SU-DHL-6 (cell line): ENCODE measurements at regions not wholly inside any gene's neighbourhood (a gene's known extent, or its start where the extent isn't known, plus 50 kb on each side); places are given as distances from the start of the nearest gene placed in this dataset.

Source experiments
- H2AFZ ChIP-seq: fragments of 200-600 bp; sonication (generic); 2 replicates; pipeline ENCODE4 v1.6.1; 2014; ENCODE audit warnings: low read depth, mild to moderate bottlenecking, moderate library complexity, mixed read lengths, antibody characterized with exemption, low read length; ENCODE audit not compliant: severe bottlenecking
- H3F3A ChIP-seq: fragments of 200-600 bp; shearing (Covaris generic); 2 replicates; pipeline ENCODE4 v1.6.0; 2016; ENCODE audit warnings: antibody characterized with exemption, mild to moderate bottlenecking; ENCODE audit not compliant: insufficient read depth
- H3K27ac ChIP-seq: fragments of 200-600 bp; sonication (generic); 2 replicates; pipeline ENCODE4 v1.5.1; 2016; ENCODE audit warnings: low read depth, mild to moderate bottlenecking, low read length, moderate library complexity, mixed read lengths
- H3K27me3 ChIP-seq: fragments of 200-600 bp; sonication (generic), shearing (Covaris generic); 2 replicates; pipeline ENCODE4 v1.6.0; 2014; ENCODE audit warnings: mild to moderate bottlenecking, low read length
- H3K36me3 ChIP-seq: fragments of 200-600 bp; sonication (generic); 2 replicates; pipeline ENCODE4 v1.6.1; 2014; ENCODE audit warnings: mild to moderate bottlenecking, low read length, mixed read lengths
- H3K4me2 ChIP-seq: fragments of 300-600, 200-600 bp; shearing (Covaris generic), sonication (generic); 2 replicates; pipeline ENCODE4 v1.6.0; 2014; ENCODE audit warnings: low read length, low read depth, mild to moderate bottlenecking; ENCODE audit not compliant: poor library complexity, severe bottlenecking
- H3K4me3 ChIP-seq: fragments of 200-600 bp; sonication (generic); 2 replicates; pipeline ENCODE4 v1.5.1; 2014; ENCODE audit warnings: antibody characterized with exemption, low read length, mild to moderate bottlenecking, mixed read lengths; ENCODE audit not compliant: insufficient read depth, poor library complexity, severe bottlenecking
- H3K79me2 ChIP-seq: fragments of 200-600 bp; sonication (generic); 2 replicates; pipeline ENCODE4 v1.6.1; 2014; ENCODE audit warnings: mild to moderate bottlenecking, low read length, moderate library complexity; ENCODE audit not compliant: insufficient read depth
- H3K9ac ChIP-seq: fragments of 200-600 bp; sonication (generic); 2 replicates; pipeline ENCODE4 v1.7.0; 2014; ENCODE audit warnings: mild to moderate bottlenecking, low read length
- H3K9me2 ChIP-seq: fragments of 200-600 bp; sonication (generic); replicated peaks from 2 replicates; pipeline ENCODE4 v1.6.1; 2014; ENCODE audit warnings: low read length; ENCODE audit not compliant: insufficient read depth
- H3K9me3 ChIP-seq: fragments of 200-600 bp; sonication (generic); 2 replicates; pipeline ENCODE4 v1.6.1; 2014; ENCODE audit warnings: low read length, mixed read lengths; ENCODE audit not compliant: insufficient read depth
- H4K20me1 ChIP-seq: fragments of 200-600 bp; sonication (generic); 2 replicates; pipeline ENCODE4 v1.6.1; 2014; ENCODE audit warnings: low read depth, mild to moderate bottlenecking, antibody characterized with exemption, low read length, moderate library complexity, mixed read lengths
- CTCF ChIP-seq: fragments of 200-600 bp; sonication (generic); IDR thresholded peaks from one replicate; pipeline ENCODE4 v1.5.1; 2017; ENCODE audit warnings: antibody characterized with exemption, mild to moderate bottlenecking, low read length, moderate library complexity; ENCODE audit not compliant: insufficient read depth, poor library complexity, severe bottlenecking
- EZH2phosphoT487 ChIP-seq: fragments of 200-600 bp; sonication (generic), shearing (Covaris generic); conservative IDR thresholded peaks from 2 replicates; pipeline ENCODE4 v1.6.1; 2018; ENCODE audit warnings: mild to moderate bottlenecking, antibody characterized with exemption, low read length, moderate library complexity, mixed read lengths

GRCh38 chr5:92330365-92330764 lies 947.2 kb upstream of the ARRDC3 start:
- no peaks in the 10 kb centered on the region for H4K20me1 ChIP-seq
- no peaks in the 10 kb centered on the region for H3K9me3 ChIP-seq
- no peak overlapping the region for H3K4me3 ChIP-seq
- no peaks in the 10 kb centered on the region for H3K36me3 ChIP-seq
- no peaks in the 10 kb centered on the region for H3K9me2 ChIP-seq
- no peak overlapping the region for H3K4me2 ChIP-seq
- no peak overlapping the region for H2AFZ ChIP-seq
- H3K79me2 ChIP-seq, result no peaks in the 10 kb centered on the region
- TF ChIP-seq EZH2phosphoT487, result no peak
- TF ChIP-seq CTCF, result no peak
- no peaks in the 10 kb centered on the region for H3F3A ChIP-seq
- no peaks in the 10 kb centered on the region for H3K27me3 ChIP-seq
- H3K9ac ChIP-seq, result no peak overlapping the region
- H3K27ac ChIP-seq, result no peak overlapping the region

GRCh38 chr5:92329759-92330158 lies 946.6 kb upstream of the ARRDC3 start:
- Histone ChIP-seq H3K27me3 (no peaks in the 10 kb centered on the region), H3K9me3 (no peaks in the 10 kb centered on the region), H3K79me2 (no peaks in the 10 kb centered on the region), H3K9me2 (no peaks in the 10 kb centered on the region), H3F3A (no peaks in the 10 kb centered on the region), H2AFZ (no peak overlapping the region), H3K4me3 (no peak overlapping the region), H3K9ac (no peak overlapping the region), H4K20me1 (no peaks in the 10 kb centered on the region), H3K4me2 (no peak overlapping the region), H3K27ac (no peak overlapping the region), H3K36me3 (no peaks in the 10 kb centered on the region)
- TF ChIP-seq CTCF, result no peak
- TF ChIP-seq EZH2phosphoT487, result no peak

- Histone ChIP-seq H3K79me2 (no peaks in the 10 kb centered on the region), H3K9me3 (no peaks in the 10 kb centered on the region), H3K9ac (no peak overlapping the region), H3K27ac (no peak overlapping the region), H3K36me3 (no peaks in the 10 kb centered on the region), H4K20me1 (no peaks in the 10 kb centered on the region), H2AFZ (no peak overlapping the region), H3K9me2 (no peaks in the 10 kb centered on the region), H3K4me3 (no peak overlapping the region), H3F3A (no peaks in the 10 kb centered on the region), H3K4me2 (no peak overlapping the region), H3K27me3 (no peaks in the 10 kb centered on the region)
- TF ChIP-seq EZH2phosphoT487, result no peak
- no peak for TF ChIP-seq CTCF
Measured at GRCh38 chr5:92328584-92329259, 945.6 kb upstream of the ARRDC3 start.
